Activated CD4-positive, CD25-positive, alpha-beta regulatory T cell treated with anti-CD3 and anti-CD28 coated beads, Interleukin-2, amount 50 U/mL, for 24 hours (primary cell): ENCODE measurements at regions not wholly inside any gene's neighbourhood (a gene's known extent, or its start where the extent isn't known, plus 50 kb on each side); places are given as distances from the start of the nearest gene placed in this dataset.
"Not testable (repeated sequence)": the region's sequence is repeated elsewhere in the genome, so short reads cannot be mapped to it uniquely, and the experiment has no call there.

Experiments
- ATAC-seq, 2 donors: fragments of 150-1000 bp; cut with Tn5 transposase; one replicate each; pipeline ENCODE4 v1.10.0; 2021; ENCODE audit warnings: mild to moderate bottlenecking in 1 of 2, moderate library complexity in 1 of 2

DNA sequence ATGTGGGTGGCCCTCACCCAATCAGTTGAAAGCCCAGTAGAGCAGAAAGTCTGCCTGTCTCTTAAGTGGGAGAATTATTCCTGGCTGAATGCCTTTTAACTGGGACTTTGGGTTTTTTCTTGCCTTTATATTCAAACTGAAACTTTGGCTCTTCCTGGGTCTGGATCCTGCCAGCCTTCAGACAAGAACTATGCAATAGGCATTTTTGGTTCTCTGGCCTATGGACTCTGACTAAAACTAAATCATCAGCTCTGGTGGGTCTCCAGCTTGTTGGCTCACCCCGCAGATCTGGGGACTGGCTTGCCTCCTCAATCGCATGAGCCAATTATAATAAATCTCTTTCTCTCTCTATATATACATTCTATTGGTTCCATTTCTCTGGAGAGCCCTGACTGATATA, 173.0 kb upstream of the IGF1 start:
- no peak for ATAC-seq

DNA sequence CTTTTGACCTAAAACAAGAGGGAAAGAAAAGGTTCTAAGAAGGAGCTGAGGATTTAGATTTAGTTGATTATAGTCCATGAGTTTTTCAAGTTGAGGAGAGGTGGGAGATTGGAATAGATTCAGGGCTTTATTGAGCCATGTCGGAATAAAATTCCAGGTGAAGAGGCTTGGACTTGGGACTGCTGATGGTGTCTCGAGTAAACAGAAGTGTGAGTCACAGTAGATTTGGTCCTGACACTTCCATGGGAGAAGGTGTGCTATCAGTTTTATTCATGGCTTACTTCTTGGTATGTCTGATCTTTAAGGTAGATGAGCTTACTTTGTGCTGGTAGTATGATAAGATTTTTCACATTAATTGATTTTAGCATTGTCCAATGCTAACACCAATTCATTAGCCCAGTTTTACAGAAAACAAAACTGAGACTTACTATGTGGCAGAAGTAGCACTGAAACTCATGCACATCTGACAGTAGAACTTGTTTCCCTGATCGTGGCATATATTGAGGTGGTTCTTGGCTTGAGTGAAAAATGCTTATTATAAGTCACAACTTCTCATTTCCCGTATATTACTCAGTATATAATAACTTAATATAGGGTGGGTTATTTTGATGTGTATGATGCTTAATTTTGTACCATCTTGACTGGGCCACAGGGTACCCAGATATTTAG, 172.4 kb upstream of the IGF1 start:
- ATAC-seq: no peak

DNA sequence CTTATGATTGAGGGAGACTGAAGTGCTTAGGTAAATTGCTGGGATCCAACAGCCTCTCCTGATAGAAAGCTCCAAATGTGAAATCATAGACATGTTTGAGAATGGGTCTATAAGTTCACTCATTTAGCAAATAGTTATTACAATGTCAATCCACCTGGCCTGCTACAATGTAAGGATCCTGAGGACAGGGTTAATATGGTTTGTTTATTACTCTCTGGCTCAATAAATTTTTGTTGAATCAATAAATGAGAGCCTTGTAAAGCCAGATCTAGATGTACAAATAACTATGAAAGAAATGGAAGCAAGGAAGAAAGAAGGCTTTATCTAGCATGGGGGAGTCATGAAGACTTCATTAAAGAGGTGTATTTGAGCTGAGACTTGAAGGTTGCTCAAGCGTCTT, 165.6 kb upstream of the IGF1 start:
- no peak for ATAC-seq

DNA sequence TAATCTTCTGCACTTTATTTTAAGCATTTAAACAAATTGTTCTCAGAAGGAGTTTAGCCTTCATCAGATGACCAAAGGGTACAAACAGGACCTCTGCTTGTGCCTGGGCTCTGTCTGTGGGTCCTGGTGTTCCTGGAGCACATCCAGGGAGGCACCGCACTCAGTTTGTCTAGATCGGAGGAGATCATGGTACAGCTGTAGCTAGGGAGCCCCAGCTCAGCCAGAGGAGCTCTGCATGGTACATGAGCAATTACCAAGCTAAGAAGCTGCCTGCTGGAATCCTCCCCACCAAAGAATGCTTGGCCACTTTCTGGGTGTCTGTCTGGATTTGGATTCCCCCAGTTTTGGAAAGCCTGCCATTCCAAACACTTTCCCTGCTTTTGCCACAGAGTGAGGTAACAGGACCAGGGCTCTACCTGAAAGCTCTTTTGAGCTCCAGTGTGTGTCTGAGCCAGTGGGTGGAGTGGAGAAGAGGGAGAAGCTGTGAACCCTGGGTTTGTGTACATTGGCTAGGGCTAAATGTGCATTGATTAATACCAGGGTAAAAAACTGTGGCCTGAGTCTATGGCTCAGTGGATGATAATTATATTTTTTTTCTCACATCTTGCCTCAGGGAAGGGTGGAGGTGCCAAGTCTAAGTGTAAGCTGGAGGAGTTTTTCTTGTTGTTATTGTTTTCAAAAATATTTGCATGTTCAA, 163.7 kb upstream of the IGF1 start:
- no peak for ATAC-seq

DNA sequence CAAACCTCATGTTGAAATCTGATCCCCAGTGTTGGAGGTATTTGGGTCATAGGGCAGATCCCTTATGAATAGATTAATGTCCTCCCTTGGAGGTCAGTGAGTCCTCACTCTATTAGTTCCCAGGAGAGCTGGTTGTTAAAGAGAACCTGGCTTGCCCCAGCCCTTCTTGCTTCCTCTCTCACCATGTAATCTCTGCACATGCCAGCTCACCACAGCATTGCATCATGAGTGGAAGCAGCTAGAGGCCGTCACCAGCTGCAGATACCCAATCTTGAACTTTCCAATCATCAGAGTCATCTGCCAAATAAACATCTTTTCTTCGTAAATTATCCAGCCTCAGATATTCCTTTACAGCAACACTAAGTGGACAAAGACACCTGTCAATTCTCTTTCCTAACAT, 161.8 kb upstream of the IGF1 start:
- no peak for ATAC-seq

DNA sequence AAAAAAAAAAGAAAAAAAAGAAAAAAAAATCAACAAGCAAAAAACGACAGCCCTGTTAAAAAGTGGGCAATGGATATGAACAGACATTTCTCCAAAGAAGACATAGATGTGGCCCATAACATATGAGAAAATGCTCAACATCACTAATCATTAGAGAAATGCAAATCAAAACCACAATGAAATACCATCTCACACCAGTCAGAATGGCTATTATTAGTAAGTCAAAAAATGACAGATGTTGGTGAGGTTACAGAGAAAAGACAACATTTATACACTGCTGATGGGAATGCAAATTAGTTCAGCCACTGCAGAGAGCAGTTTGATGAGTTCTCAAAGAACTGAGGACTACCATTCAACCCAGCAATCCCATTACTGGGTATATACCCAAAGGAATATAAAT, 160.3 kb upstream of the IGF1 start:
- not testable (repeated sequence) for ATAC-seq

DNA sequence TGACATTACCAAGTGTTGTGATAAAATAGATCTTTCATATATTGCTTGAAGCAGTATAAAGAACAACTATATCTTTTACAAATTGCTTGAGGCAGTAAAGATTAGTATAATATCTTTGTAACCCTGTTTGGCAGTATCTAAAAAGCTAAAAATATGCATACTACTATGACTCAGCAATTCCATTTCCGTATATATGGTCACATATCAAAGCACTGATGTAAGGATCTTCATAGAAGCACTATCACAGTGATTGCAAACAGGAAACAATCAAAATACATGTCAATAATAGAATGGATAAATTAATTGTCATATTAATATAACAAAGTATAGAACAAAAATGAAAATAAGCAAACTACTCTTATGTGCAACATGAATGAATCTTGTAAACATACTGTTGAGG, 158.4 kb upstream of the IGF1 start:
- ATAC-seq: no peak

DNA sequence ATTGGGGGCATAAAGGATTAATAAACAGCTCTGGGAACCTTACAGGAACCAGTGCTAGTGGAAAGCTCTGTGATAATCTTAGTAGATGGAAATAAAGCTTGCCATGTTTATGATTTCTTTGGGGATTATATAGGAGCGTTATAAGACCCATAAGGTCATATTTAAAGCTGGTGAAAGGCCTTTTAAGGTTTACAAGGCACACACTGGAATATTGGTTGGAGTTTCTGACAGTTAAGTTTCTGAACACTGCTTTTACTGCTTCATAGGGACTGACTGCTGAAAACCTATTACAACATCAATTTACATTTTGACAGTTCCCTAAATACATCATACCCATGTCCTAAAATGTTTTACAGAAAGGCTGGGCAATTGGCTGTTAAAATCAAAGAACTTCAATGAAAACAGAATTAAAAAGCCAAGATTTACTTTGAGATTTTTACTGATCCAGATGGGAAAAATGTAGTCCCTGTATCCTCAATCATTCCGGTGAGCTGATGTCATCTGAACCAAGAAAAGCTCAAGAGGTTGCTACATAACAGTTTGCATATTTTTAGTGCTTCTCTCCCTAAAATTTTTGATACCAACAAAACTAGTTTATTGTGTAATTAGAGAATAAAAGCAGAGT, 153.7 kb upstream of the IGF1 start:
- no peak for ATAC-seq

DNA sequence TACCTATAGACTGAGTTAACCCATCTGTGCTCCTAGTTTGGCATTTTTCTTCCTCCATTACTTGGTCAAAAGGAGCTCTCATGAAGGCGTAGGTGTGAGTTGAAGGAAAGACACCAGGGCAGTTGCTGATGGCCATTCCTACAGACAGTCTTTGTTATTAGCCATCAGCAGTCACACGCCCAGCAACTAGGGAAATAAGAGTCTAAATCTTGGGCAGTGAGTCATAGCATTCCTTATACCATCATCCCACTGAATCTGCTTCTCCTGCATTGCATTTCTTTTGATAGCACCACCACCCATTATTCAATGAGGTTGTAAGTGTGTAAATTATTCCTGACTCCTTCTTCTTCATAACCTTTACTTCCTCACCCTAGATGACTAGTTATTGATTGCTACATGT, 150.9 kb upstream of the IGF1 start:
- ATAC-seq: no peak

DNA sequence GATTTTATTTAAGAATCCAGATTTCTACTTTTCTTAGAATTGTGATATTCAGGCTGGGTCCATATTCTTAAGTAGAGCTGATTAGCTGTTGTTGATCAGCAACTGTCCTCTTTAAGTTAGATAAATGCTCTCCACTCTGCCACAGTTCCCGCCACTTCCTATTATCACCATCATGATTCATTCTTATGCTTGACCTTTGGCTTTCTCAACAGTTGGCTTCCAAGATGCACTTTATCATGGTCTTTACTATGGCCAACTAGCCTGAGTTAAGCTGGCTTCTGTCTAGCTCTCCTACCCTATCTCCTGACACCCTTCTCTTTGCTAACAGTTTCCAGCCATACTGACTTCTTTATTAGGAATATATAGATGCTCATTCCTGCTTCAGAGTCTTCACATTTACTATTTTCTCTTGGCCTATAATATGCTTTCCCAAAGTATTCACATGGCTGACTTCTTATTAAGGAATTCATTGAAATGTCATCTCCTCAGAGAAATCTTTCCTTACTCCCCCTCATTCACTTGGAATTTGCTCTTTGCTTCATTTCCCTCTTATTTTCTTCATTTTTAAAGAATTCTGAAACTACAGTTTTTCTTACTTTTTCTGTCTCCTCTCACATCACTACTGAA, 149.0 kb upstream of the IGF1 start:
- no peak for ATAC-seq

DNA sequence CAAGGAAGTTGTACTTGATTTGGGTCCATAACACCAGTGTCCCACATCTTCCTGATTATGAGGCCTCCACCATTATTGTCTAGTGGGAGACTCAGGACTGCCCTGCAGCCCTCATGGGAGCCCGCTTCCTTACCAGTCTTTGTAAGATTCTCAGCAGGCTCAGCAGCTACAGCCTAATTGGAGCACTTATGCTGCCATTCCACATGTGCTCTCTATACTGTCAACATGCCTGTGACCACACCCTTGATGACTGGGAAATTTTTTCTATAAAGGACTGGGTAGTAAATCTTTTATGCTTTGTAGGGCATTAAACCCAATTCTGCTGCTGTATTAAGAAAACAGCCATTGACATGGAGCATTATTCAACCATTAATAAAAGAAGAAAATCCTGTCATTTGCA, 145.5 kb upstream of the IGF1 start:
- no peak for ATAC-seq

DNA sequence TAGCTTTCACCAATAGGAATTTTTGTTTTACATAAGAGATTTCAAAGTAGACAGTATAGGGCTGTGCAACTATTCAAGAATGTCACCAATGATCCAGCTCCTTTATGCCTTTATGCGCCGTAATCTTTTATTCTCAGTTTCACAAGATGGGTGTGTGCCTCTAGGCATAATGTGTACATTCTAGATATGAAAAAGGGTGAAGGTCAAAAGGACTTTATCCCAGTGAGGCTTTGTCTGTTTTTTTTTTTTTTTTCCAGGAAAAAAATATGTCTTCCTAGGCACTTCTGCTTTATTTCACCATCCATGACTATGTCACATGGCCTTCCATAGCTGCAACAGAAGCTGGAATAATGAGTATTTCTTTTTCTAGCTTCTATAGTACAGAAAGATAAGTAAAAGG, 142.3 kb upstream of the IGF1 start:
- ATAC-seq: no peak

DNA sequence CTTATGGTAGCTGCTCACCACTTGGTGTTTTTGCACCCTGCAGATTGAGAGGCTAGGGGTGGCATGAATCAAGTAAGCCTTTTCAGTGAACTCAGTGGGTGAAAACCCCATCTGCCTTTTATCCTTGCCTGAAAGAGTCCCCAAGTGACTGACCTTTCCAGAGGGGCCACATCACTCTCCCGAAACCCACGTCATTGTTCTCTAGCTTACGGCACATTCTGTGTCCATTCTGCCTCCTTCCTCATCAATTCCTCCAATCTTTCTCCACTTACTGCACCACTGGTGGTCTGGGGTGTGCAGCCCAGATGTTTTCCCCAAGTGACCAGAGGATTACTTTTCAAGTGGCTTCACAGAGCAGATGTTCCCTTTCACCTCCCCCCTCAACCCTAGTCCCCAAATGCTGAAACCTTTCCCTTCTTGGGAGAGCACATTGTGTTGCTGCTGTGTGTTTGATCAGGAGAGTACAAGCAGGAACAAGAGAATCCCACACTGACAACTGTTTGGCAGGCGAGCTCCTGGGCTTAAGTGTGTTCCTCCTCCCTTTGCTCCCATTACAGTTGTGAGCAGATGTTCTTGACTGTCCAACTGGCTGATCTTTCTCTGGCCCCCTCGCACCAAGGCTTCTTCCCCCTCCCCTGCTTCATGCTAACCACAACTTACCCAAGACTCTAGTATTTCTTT, 138.0 kb upstream of the IGF1 start:
- ATAC-seq: no peak

DNA sequence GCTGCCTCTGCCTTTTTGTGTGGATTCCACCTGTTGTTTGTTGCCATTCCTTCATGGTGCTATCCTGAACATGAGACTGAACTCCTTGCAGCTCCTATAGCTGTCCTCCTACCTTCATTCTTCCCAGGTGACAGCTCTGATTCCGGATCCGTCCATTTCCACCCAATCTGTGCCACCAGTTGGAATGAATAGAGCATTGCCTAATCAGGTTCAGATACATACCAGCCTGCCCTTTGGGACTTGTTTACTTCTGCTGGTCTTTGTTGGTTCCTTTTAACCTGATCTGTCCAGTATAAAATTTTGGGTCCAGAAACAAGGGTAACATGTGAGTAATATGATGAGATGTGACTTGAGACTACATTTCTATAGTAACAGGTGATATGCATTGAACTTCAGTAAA, 136.3 kb upstream of the IGF1 start:
- ATAC-seq: no peak

DNA sequence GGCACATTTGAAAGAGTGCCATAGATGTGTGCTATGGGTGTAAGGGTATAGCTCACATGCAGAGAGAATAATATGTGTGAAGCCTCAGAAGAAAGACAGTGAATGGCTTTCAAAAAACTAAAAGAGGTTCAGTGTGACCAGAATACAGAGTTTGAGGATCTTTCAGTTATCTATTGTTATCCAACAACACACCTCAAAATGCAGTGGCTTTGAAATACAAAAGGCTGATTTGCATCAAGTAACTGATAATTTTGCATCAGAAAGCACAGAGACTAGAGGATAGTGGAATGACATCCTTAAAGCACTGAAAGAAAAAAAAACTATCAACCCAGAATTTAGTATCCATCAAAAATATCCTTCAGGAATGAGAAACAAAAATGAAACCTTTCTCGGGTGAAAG, 131.6 kb upstream of the IGF1 start:
- ATAC-seq: no peak

DNA sequence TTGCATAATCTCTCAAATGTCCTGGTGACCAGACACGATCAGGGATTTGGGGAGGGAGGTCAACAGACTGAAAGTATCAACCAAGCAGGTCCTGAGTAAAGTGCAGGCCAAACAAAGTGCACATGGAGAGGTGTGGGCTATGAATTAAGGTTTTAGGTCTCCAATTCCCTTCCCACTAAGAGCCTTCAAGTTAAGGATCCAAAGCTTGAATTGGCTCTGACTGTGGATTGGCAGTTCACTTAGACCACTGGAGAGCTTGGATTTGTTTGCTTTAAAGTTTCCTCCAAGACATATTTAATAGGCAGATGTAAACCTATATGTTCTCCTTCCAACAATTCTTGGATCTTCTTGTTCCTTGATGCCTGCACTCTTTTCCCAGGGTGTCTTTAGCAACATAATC, 129.6 kb upstream of the IGF1 start:
- ATAC-seq: no peak

DNA sequence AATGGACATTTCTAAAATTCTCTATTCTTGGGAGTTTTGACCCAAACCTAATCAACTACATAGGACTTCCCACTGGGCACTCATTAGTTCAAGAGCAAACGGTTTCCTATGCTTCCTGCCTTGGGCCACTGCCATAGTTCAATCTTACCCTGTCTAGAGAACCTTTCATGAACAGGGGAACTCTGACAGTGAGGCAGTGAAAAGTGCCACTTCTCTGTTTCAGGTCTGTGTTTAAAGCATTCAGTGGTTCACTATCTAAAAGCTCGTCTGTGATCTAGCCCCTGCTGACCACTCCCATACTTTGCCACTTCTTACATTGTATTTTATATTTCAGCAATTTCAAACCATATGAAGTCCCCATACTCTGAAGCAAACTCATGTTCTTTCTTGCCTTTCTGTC, 122.7 kb upstream of the IGF1 start:
- ATAC-seq: no peak

DNA sequence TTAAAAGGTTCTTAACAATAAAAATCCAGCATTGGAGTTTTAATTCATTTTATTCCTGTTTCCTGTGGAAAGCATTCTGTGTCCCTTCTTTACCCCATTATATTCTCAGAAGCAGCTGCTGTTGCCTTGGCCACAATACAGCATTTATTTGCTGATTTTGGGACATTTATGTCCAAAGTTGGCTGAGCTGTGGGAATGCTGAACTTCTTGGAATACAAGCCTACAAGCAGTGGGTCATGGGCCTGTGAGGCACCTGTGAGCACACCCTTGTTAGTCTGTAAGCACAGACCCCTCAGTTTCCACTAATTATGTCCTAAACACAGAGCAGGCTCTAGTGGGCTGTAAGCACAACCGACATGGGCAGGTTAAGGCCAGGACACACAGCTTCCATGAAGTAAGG, 122.2 kb upstream of the IGF1 start:
- no peak for ATAC-seq

DNA sequence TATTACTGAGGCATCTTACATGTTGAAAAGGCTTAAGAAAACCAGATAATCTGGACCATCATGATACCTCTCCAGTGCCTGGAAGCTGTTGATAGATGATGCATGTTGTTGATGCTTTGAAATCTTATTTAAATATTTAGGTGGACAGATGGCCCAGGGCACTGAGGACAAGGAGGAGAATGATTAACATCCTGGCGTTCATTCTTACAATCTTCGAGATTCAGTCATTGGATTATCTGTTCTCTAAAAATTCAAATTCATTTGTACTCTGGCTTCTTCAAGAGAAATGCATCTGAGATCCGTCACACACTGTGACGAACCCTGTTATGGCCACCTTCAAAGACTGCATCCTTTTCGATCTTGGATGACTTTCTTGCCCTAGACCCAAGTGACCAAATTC, 121.3 kb upstream of the IGF1 start:
- no peak for ATAC-seq

DNA sequence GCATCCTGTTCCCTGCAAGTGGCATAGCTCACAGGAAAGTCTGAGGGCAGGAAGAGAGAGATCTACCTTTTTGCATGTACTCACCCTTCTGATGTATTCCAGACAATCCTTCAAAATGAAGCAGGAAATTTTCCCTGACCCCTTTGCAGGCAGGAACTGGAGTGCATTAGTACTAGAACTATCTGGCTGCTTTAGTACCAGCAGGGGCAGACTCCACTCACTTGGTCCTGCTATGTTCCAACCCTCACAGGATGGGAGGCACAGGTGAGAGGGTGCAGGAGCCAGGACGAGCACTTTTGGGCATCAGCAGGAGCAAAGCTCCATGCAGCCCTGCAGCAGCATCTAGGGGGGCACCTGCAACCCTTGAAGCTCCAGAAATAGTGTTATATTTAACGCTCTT, 116.3 kb upstream of the IGF1 start:
- no peak for ATAC-seq

DNA sequence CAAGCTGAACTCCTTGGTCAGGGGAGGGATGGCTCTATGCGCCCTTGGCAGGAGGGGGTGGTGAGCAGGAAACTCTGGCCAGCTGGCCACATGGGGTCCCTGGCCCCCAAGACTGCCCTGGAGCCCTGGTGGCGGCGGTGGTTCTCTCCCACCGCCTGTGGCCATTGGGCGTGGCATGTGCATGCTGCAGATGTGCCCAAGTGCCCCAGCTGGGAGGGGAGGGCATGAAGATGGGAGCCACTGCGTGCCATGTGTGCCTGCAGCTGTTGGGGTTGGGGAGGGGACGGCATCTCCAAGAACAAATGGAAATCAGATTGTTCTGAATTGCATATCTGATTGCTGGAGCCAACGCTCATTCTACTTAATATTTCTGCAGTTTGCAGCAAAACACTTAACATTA, 115.7 kb upstream of the IGF1 start:
- no peak for ATAC-seq

DNA sequence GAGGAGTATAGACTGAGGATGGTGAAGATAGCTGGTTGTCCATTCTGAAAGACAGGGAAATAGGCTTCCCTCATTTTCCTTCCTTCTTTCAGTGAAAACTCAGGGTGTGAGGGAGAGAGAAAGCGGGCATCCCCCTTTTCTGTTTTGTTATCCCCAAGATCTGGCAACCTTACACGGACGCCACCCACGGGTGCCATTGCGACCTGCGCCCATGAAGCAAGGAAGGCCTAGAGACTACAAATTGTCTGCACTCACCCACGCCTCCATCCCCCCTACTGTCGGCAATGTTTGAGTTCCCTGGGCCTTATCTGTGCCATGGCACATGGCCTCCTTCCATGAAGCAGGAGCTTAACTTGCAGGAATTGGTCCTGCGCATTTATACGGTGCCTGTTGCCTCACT, 115.0 kb upstream of the IGF1 start:
- no peak for ATAC-seq

DNA sequence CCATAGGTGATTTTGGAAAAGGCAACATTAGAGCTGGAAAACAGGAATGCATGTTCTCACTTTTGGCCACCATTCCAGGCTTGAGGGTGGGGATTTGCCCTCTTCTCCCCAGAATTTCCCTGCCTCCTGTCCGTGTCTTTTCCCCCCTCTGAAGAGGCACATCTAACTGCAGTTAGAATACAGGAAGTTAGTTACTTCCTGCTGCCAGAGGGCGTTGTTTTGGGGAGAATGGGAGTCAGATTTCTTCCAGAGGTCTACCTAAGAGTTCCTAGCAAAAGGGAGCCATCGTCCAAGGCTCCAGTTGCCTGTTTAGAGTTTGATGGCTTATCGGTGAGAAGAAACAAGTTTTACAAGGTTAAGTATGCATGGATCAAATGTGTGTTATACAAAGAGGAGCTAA, 112.8 kb upstream of the IGF1 start:
- no peak for ATAC-seq

DNA sequence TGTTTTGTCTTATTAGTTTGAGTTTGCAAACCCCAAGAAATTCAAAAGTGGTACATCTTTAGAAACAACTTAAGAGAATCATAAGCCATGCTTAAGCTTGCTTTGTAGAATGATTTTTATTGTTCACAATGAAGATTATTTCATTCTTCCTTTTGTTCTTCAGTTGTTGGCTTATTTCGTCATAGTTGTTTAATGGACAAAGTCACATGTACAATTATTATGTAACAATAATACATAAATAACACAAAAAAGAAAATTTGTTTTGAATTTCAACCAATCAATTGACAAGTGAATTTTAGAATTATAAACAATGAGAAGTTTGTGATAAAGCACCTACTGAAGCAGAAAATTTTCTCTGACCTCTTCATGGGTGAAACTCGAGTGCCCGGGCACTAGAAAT, 111.8 kb upstream of the IGF1 start:
- no peak for ATAC-seq
